Fibroblast of lung (primary cell): ENCODE measurements at regions not wholly inside any gene's neighbourhood (a gene's known extent, or its start where the extent isn't known, plus 50 kb on each side); places are given as distances from the start of the nearest gene placed in this dataset.

Source experiments
- CTCF ChIP-seq, 2 donors: IDR thresholded peaks in 1 of 2; conservative IDR thresholded peaks in 1 of 2; 1 replicate in 1 of 2; 2 replicates in 1 of 2; pipeline ENCODE4 v1.5.1; 2011 to 2012; ENCODE audit warnings: low read length in 2 of 2, control low read depth in 1 of 2, inconsistent platforms in 1 of 2, low read depth in 1 of 2, mild to moderate bottlenecking in 1 of 2
- EZH2 ChIP-seq: IDR thresholded peaks from 2 replicates; pipeline ENCODE4 v1.5.1; 2012; ENCODE audit warnings: low read length, control low read depth, mild to moderate bottlenecking; ENCODE audit errors: missing control alignments

- TF ChIP-seq CTCF (conservative IDR thresholded peaks at IDR 0.05 in 1 of 2, IDR thresholded peaks at IDR 0.05 in 1 of 2; ENCODE audit: low read depth in 1 of 2, low read length in 2 of 2) (no peak), EZH2 (no peak)
These were observed 315.6 kb upstream of the HAND2 start for GRCh38 chr4:173845580-173845979.
